K562 (cell line): ENCODE measurements at regions not wholly inside any gene's neighbourhood (a gene's known extent, or its start where the extent isn't known, plus 50 kb on each side); places are given as distances from the start of the nearest gene placed in this dataset.
A peak's percentile ranks its signal among the peaks of the same experiment; 100 is the strongest.

Source experiments
- ARHGAP35 ChIP-seq: fragments of 450-650 bp; IDR thresholded peaks from 2 replicates; pipeline ENCODE4 v1.6.1; 2018; ENCODE audit not compliant: partially characterized antibody
- CBFA2T3 ChIP-seq: fragments of 450-650 bp; IDR thresholded peaks from 2 replicates; pipeline ENCODE4 v1.6.1; 2017
- CHAMP1 ChIP-seq: fragments of 450-650 bp; IDR thresholded peaks from 2 replicates; pipeline ENCODE4 v1.6.1; 2016; ENCODE audit warnings: mild to moderate bottlenecking
- CTBP1 ChIP-seq: fragments of 450-650 bp; IDR thresholded peaks from 2 replicates; pipeline ENCODE4 v1.6.1; 2016; ENCODE audit warnings: borderline replicate concordance
- GABPA ChIP-seq: fragments of 200-800 bp; sonication (Bioruptor generic); conservative IDR thresholded peaks from 2 replicates; pipeline ENCODE4 v1.6.1; 2016; ENCODE audit warnings: low read depth, missing genetic modification characterization, missing compliant biosample characterization
- GABPB2 ChIP-seq: fragments of 250-450 bp; sonication (Bioruptor Pico); conservative IDR thresholded peaks from 2 replicates; pipeline ENCODE4 v1.5.1; 2021; ENCODE audit warnings: mild to moderate bottlenecking
- IRF9 ChIP-seq: fragments of 450-650 bp; IDR thresholded peaks from 2 replicates; pipeline ENCODE4 v1.6.1; 2016; ENCODE audit warnings: missing biosample characterization, missing genetic modification characterization
- MTA1 ChIP-seq: fragments of 450-650 bp; IDR thresholded peaks from 2 replicates; pipeline ENCODE4 v1.6.1; 2017; ENCODE audit warnings: borderline replicate concordance
- NFIC ChIP-seq: fragments of 450-650 bp; IDR thresholded peaks from 2 replicates; pipeline ENCODE4 v1.6.1; 2017; ENCODE audit warnings: mild to moderate bottlenecking, inconsistent platforms
- POLR2H ChIP-seq: IDR thresholded peaks from 2 replicates; pipeline ENCODE4 v1.6.1; 2016; ENCODE audit warnings: missing genetic modification characterization, low read depth, mild to moderate bottlenecking, control low read depth, missing compliant biosample characterization, moderate library complexity
- SFPQ ChIP-seq: fragments of 200-400 bp; formaldehyde crosslinking; IDR thresholded peaks from 2 replicates; pipeline ENCODE4 v1.6.1; 2017; ENCODE audit warnings: mild to moderate bottlenecking, low read depth, low read length, moderate library complexity
- SMARCA4 ChIP-seq: fragments of 450-650 bp; IDR thresholded peaks from 2 replicates; pipeline ENCODE4 v1.6.1; 2016
- SMARCC2 ChIP-seq: fragments of 450-650 bp; IDR thresholded peaks from 2 replicates; pipeline ENCODE4 v1.6.1; 2017; ENCODE audit warnings: antibody characterized with exemption, moderate library complexity, mild to moderate bottlenecking, low read depth
- TEAD4 ChIP-seq, 2 experiments: sonication (generic) in 1 of 2; formaldehyde crosslinking in 1 of 2; IDR thresholded peaks; 2 replicates each; pipeline versions ENCODE4 v1.6.1 to v1.8.0; 2012 to 2022; ENCODE audit warnings: borderline replicate concordance in 1 of 2, inconsistent platforms in 1 of 2, low read length in 1 of 2, mild to moderate bottlenecking in 1 of 2, missing genetic modification reagents in 1 of 2
- ZBTB8A ChIP-seq: fragments of 450-650 bp; IDR thresholded peaks from 2 replicates; pipeline ENCODE4 v1.6.1; 2018; ENCODE audit warnings: mild to moderate bottlenecking, moderate library complexity; ENCODE audit not compliant: partially characterized antibody
- ZNF589 ChIP-seq: fragments of 200-800 bp; sonication (Bioruptor generic); IDR thresholded peaks from 2 replicates; pipeline ENCODE4 v1.6.1; 2016; ENCODE audit warnings: low read depth, missing genetic modification characterization, missing compliant biosample characterization
- ZNF740 ChIP-seq, 3 experiments: fragments of 200-800 bp in 1 of 3; sonication (Bioruptor generic) in 1 of 3; sonication (generic) in 1 of 3; formaldehyde crosslinking in 1 of 3; IDR thresholded peaks; 2 replicates each; pipeline versions ENCODE4 v1.6.1 to v1.8.0; 2016 to 2022; ENCODE audit warnings: mild to moderate bottlenecking in 2 of 3, missing compliant biosample characterization in 2 of 3, missing genetic modification characterization in 2 of 3, missing genetic modification reagents in 1 of 3

- no peak for TF ChIP-seq SFPQ
- TF ChIP-seq CHAMP1: 0 out of 2 replicates have a peak, but pooled peaks have one; percentile 13
- TF ChIP-seq ZBTB8A: no peak
- no peak for TF ChIP-seq ZNF740 (CRISPR knock-in tag; IDR thresholded peaks at IDR 0.05)
- no peak for TF ChIP-seq ZNF740 (tag; IDR thresholded peaks at IDR 0.05)
- TF ChIP-seq MTA1: peak; percentile 33; the same call in 1 of the 2 replicates
- TF ChIP-seq GABPA (tag): peak; percentile 81
- 0 out of 2 replicates have a peak, but pooled peaks have one; percentile 12 for TF ChIP-seq NFIC
- TF ChIP-seq CTBP1: peak; percentile 13; the same call in 1 of the 2 replicates
- TF ChIP-seq CBFA2T3: peak; percentile 70
- no peak for TF ChIP-seq ARHGAP35
- TF ChIP-seq ZNF589 (CRISPR knock-in tag): peak; percentile 84
- peak; percentile 47; the same call in 1 of the 2 replicates for TF ChIP-seq IRF9
- TF ChIP-seq GABPB2 (CRISPR knock-in tag): no peak
- peak; percentile 84 for TF ChIP-seq POLR2H (tag)
- TF ChIP-seq SMARCA4: peak; percentile 89
- peak; percentile 77; the same call in 1 of the 2 replicates for TF ChIP-seq TEAD4 (IDR thresholded peaks at IDR 0.05; ENCODE audit: low read length)
- no peak for TF ChIP-seq TEAD4 (CRISPR knock-in tag; IDR thresholded peaks at IDR 0.05; ENCODE audit: borderline replicate concordance)
- peak; percentile 81 for TF ChIP-seq SMARCC2
Observed at GRCh38 chr21:35475762-35476161, 426.7 kb upstream of the RUNX1 start (continued).
